ENCODE measurements at regions not wholly inside any gene's neighbourhood (a gene's known extent, or its start where the extent isn't known, plus 50 kb on each side); places are given as distances from the start of the nearest gene placed in this dataset.

DNA sequence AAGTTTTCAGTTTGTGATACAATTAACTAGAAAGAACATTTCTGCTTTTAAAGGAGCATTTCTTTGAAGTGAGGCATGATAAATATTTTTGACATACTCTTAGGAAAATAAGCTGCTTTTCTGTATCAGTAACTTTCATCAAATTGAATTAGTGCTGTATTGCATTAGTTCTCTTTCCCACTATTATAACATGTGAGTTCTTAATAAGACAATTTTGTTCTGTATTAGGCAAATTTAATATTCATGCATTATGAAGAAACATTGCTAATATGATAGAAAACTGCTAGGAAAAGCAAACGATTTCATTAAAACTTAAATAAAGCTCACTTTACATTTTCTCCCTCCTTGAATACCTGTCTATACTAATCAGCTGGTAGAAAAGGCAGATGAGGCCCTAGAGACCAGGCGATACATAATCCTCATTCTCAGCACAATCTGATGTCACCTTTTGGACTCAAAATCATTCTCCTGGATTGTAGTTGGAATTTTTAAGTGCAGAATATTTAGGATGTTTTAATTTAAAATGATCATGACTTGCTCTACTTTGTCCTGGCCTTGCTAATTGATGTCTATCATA is 1636.8 kb downstream of the PCDH9 start (continued):
- TF ChIP-seq REST (IDR thresholded peaks at IDR 0.05), result no peak
- TF ChIP-seq ZBTB33 (IDR thresholded peaks at IDR 0.05), result no peak
- no peak for TF ChIP-seq FOXA2 (IDR thresholded peaks at IDR 0.05)
- TF ChIP-seq YY1 (IDR thresholded peaks at IDR 0.05), result no peak
- TF ChIP-seq JUND (IDR thresholded peaks at IDR 0.05), result no peak
- TF ChIP-seq HNF4G (IDR thresholded peaks at IDR 0.05), result no peak

DNA sequence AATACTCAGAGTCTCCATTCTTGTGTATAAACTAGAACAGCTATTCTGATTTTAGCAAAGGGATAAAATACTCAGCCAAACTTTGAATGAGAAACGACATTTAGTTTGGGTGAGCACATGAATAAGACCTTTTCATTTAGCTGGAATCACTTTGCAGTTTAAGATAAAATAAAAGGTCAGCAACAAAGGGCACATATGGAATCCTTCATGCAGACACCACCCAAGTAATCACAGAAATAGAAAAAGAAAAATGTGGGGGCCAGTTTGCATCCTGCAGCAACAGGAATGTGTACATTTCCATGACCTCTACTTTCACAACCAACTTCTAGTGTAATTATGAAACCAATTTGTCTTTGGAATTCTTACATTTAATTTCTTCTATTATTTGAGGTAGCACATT is 1637.4 kb downstream of the PCDH9 start:
- no peak for DNase-seq (ENCODE audit: low spot score)
- Histone ChIP-seq H3K4me3 (ENCODE audit: low read depth in 1 of 3, low read length in 3 of 3) (no peak overlapping the region), H3K27me3 (ENCODE audit: control insufficient read depth in 4 of 4, insufficient read depth in 4 of 4, low read length in 3 of 4) (no peaks in the 10 kb centered on the region), H3K9me3 (ENCODE audit: control insufficient read depth in 4 of 4, low read length in 3 of 4) (no peaks in the 10 kb centered on the region), H3K9ac (ENCODE audit: low read depth in 1 of 2, low read length in 2 of 2) (no peak overlapping the region), H3K27ac (ENCODE audit: low read depth in 1 of 2, low read length in 2 of 2) (no peak overlapping the region), H3K4me1 (ENCODE audit: control insufficient read depth in 4 of 4, insufficient read depth in 4 of 4, low read length in 3 of 4) (no peaks in the 10 kb centered on the region), H3K36me3 (ENCODE audit: control insufficient read depth in 4 of 4, insufficient read depth in 3 of 4, low read depth in 1 of 4, low read length in 3 of 4) (no peaks in the 10 kb centered on the region)
- WGBS, result 65% methylated on average over 1 of the region's 1 CpG
- TF ChIP-seq HNF4G (IDR thresholded peaks at IDR 0.05) (no peak), RAD21 (IDR thresholded peaks at IDR 0.05) (no peak), RXRA (IDR thresholded peaks at IDR 0.05) (no peak), FOXA2 (IDR thresholded peaks at IDR 0.05) (no peak), ZBTB33 (IDR thresholded peaks at IDR 0.05) (no peak), EGR1 (IDR thresholded peaks at IDR 0.05; ENCODE audit: low read depth in 2 of 2) (no peak), JUND (IDR thresholded peaks at IDR 0.05) (no peak), TAF1 (conservative IDR thresholded peaks at IDR 0.05) (no peak), GABPA (IDR thresholded peaks at IDR 0.05 in 1 of 2, conservative IDR thresholded peaks at IDR 0.05 in 1 of 2) (no peak), REST (IDR thresholded peaks at IDR 0.05) (no peak), NR2F2 (IDR thresholded peaks at IDR 0.05) (no peak), MAX (IDR thresholded peaks at IDR 0.05) (no peak), FOXA1 (IDR thresholded peaks at IDR 0.05) (no peak), SP1 (IDR thresholded peaks at IDR 0.05) (no peak)
- TF ChIP-seq, protein P1, sequence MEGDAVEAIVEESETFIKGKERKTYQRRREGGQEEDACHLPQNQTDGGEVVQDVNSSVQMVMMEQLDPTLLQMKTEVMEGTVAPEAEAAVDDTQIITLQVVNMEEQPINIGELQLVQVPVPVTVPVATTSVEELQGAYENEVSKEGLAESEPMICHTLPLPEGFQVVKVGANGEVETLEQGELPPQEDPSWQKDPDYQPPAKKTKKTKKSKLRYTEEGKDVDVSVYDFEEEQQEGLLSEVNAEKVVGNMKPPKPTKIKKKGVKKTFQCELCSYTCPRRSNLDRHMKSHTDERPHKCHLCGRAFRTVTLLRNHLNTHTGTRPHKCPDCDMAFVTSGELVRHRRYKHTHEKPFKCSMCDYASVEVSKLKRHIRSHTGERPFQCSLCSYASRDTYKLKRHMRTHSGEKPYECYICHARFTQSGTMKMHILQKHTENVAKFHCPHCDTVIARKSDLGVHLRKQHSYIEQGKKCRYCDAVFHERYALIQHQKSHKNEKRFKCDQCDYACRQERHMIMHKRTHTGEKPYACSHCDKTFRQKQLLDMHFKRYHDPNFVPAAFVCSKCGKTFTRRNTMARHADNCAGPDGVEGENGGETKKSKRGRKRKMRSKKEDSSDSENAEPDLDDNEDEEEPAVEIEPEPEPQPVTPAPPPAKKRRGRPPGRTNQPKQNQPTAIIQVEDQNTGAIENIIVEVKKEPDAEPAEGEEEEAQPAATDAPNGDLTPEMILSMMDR (IDR thresholded peaks at IDR 0.05; ENCODE audit: low read depth, low read length, missing input control), result no peak
- TF ChIP-seq, protein P2, sequence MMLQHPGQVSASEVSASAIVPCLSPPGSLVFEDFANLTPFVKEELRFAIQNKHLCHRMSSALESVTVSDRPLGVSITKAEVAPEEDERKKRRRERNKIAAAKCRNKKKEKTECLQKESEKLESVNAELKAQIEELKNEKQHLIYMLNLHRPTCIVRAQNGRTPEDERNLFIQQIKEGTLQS (IDR thresholded peaks at IDR 0.05), result no peak

Measured in liver (tissue), 8 donors.